ENCODE measurements at regions not wholly inside any gene's neighbourhood (a gene's known extent, or its start where the extent isn't known, plus 50 kb on each side); places are given as distances from the start of the nearest gene placed in this dataset.
"Not testable (repeated sequence)": the region's sequence is repeated elsewhere in the genome, so short reads cannot be mapped to it uniquely, and the experiment has no call there.

DNA sequence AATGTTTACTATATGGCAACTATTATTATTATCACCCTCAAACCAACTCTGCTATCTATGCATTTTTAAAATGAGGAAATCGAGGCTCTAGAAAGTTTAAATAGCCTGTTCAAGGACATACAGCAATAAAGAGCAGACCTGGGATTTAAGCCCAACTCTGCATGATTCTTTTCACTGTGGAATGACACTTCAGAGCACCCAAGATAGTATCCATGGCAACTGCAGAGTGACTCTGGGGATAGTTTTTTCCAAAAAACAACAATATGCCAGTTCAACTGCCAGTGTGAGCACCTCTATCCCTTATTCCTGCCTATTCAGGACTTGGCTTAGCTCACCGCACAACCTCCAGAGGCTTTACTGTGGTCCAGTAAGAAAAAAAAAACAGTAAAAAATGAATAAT lies 293.9 kb downstream of the BRINP2 start:
- FAIRE-seq: no peak

DNA sequence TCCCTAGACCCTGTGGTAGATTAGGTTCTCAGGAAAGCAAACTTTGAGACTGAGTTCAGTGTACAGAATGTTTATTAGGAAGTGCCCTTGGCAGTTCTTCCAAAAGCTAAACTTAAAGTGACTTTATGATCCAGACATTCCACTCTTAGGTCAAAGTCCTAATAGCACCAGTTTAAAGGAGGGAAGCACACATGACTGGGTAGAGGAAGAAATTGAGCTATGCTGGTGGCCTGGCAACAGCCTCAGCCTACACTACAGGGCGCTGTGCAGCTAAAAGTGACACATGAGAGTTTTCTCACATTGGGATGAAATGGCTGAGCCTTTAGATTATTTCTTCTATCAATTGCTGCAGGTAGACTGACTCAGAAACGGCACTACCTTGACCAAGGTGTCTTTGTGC lies 280.4 kb downstream of the BRINP2 start:
- FAIRE-seq: no peak

DNA sequence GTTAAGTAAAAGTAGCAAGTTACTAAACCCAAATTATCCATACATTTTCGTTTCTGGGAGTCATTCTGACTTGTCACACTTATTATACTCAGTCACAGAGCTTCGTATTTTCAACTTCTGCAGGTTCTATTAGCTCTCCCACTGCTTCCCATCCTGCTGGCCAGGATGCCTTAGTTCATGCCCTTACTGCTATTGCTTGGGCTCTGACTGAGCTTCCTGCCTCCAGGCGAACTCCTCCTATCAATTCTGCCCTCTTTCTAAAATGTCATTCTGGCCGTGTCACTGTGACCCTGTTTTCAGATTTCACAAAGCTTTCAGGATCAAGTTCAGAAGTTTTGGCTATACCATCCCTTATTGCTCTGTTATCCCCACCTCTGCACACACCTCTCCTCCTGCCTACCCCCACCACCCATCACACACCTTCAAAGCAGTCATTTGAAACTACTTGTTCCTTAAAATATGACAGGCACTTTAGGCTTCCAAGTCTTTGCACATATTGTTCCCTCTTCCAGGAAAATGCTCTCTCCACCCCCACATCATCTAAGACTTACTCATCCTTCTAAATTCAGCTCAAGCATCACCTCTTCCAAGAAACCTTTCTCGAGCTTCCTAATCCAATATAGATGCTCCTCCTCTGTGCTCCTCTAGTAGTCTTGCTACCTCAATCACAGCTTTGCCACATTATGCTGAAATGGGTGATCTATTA lies 278.0 kb downstream of the BRINP2 start:
- no peak for FAIRE-seq

DNA sequence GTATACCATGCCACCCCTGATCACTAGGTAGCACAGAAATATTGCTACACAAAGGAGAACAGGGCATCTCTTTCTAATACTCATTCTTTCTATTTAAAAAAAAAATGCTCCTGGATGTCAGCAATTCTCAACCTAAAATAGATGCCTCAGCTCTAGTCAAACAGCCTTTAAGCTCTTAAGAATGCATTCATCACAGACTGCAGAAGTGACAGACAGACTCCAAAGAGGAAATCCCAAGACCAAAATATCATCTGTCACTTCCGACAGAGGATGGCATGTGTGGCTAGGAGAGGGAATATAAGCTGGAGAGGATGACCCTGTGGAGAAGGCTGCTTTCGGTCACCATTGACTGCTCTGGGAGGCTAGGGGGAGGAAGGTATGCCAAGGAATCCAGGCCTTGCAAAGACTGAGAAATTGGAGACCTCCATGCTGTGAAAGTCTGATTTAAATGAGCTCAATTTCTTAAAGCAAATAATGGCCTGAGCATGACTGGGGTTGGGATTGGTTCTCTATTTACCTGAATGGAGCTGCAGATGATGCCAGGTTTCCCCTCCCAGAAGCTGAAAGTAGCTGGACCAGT lies 277.4 kb downstream of the BRINP2 start:
- no peak for FAIRE-seq

GRCh38 chr1:177444997-177445746 lies 274.4 kb downstream of the BRINP2 start:
- no peak for FAIRE-seq

- FAIRE-seq: no peak
Measured at GRCh38 chr1:177443003-177443402, 272.2 kb downstream of the BRINP2 start.

- FAIRE-seq: no peak
Measured at GRCh38 chr1:177442584-177442983, 271.8 kb downstream of the BRINP2 start.

DNA sequence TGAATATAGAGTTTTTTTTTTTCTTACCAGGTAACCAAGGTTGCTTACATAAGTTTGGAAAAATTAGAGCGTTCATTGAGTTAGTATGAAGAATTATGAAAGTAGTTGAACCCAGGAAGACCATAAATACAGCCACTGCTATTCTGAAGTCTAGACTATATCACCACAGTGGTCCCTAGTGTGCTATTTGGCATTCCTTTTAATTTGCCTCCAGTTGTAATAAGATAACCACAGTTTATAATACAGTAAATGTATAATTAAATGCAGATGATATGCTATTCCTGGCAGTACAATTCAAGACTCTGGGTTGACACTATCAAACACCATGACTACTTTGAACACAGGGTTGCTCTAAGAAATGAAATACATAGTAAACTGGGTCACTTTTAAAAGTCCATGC lies 270.5 kb downstream of the BRINP2 start:
- no peak for FAIRE-seq

DNA sequence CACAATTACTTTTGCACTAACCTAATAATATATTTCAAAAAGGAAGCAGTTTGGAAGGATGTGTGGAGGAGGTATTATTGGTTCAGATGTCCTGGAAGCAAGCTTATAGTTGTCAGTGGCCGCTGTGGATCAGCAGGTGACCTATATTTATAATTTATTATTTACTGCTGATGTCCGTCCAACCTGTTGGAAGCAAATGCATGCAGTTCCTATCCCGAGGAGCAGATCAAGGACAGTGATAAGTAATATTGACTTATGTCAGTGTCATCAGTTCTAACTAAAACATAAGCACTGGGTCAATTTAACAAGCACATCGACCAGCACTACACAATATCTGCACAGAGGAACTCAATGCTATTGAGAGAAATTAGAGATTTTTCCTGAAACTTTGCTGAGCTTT lies 270.1 kb downstream of the BRINP2 start:
- FAIRE-seq: no peak

DNA sequence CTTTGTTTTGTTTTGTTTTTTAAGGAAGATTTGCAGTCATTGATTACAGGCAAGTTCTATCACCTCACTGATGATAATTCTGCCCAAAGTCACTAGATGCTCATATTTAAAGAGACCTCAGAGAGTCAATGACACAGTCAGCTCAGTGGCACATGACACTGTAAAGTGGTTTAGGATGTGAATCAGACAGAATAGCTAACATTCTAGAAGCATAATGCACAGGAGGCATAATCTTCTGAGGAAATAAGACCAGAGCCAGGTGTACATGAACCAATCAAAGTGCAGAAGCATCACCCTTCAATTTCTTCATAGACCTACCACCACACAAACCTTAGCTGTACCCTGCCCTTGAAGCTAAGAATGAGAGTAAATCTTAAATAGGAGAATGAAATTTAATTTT lies 268.5 kb downstream of the BRINP2 start:
- no peak for FAIRE-seq

DNA sequence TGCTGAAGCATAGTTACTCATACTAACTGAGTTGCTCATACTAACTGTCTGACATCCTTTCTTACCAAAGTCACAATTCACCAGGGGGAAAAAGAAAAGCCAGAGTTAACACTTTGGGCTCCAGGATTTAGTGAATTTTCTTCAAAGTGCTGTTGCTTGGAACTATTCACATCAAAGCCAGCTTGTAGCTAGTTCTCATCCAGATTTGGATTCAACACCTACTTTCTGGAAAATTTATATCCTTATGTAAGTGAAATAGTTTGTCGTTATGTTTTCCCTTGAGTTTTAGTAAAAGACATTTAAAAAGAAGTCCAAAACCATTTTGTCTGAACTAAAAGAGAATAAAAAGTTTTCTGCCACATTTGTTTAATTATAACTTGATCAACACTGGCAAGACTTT lies 264.6 kb downstream of the BRINP2 start:
- no peak for FAIRE-seq

GRCh38 chr1:177432897-177433296 lies 262.1 kb downstream of the BRINP2 start:
- FAIRE-seq: no peak

DNA sequence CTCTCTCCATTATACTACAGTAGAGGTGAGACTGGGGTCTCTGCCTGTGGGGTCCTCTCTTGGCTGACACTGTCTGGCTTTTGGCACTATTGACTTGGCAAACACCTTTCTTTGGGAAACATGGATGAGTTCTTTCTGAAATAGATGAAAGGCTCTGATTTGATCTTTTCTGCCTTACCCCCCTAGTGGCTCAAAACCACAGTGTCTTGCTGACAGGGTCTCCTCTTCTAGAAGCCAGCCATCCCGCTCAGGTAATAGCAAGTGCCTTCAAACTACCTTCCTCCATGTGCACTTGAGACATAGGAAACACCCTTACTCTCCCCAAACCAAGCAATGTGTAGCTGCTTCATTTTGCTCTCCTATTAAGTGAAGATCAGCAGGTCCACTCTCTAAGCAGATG lies 260.4 kb downstream of the BRINP2 start:
- FAIRE-seq: no peak

DNA sequence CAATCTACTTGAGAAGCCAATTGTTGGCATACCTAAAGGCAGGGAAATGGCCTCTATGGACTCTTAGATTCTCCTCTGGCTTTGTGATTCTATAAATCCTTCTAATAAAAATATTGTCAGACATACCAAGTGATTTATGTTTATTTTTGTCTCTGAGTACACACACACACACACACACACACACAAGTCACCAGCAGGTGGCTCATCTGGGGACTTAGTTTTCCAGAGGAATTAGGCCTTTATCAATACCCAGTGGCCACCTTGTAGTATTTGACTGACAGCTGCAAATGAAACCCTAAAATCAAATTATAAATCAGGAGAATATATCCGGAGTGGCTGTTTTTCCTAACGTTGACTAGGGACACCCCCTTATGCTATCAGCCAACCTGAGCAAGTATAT lies 258.5 kb downstream of the BRINP2 start:
- FAIRE-seq: no peak

DNA sequence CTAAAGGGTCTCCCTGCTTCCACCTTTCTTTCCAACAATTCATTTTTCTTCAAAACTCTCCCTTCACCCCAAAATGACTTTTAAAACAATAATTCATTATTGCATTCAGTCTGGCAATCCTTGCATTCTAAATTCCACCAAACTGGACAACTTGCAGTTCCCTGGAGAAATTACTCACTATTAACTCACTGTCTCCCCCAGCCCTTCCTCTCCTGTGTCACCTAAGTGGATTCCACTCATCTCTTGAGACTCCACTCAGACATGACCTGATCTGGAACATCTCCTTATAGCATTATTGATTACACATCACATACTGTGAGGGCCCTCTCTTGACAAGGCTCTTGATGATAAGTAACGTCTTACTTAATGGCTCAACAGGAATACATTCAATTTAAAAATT lies 257.1 kb downstream of the BRINP2 start:
- FAIRE-seq: no peak

- no peak for FAIRE-seq
Measured at GRCh38 chr1:177426497-177426896, 255.7 kb downstream of the BRINP2 start.

GRCh38 chr1:177425199-177425598 lies 254.4 kb downstream of the BRINP2 start:
- FAIRE-seq: no peak

DNA sequence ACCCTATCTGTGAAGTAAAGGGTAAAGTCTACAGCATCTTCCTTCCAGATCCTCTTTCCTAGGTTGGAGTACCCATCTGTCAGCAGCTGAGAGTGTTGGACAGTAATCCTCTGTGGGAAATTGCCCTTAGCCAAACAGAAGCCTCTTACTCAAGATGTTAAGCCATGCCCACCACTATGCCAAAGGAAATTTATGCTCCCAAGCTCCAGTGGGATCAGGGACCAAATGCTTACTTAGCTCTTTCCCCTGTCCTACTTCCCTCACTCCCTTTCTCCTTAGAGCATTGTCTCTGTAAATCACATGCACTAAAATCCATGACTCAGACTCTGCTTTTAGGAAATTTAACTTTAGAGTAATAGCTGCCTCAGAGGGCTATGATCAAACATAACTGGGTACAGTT lies 254.0 kb downstream of the BRINP2 start:
- FAIRE-seq: no peak

- no peak for FAIRE-seq
Measured at GRCh38 chr1:177423090-177423489, 252.3 kb downstream of the BRINP2 start.

- no peak for FAIRE-seq
Measured at GRCh38 chr1:177413982-177414596, 243.3 kb downstream of the BRINP2 start.

- FAIRE-seq: no peak
Measured at GRCh38 chr1:177411381-177411780, 240.6 kb downstream of the BRINP2 start.

- no peak for FAIRE-seq
Measured at GRCh38 chr1:177410179-177410766, 239.5 kb downstream of the BRINP2 start.

- FAIRE-seq: not testable (repeated sequence)
Measured at GRCh38 chr1:177406323-177406722, 235.6 kb downstream of the BRINP2 start.

Measured in A204.1 (cell line).